Right atrium auricular region (tissue), 2 donors: ENCODE measurements at regions not wholly inside any gene's neighbourhood (a gene's known extent, or its start where the extent isn't known, plus 50 kb on each side); places are given as distances from the start of the nearest gene placed in this dataset.

ENCODE experiments used
- DNase-seq: peaks from one replicate; pipeline ENCODE4 v3.0.0-alpha.2; 2019; ENCODE audit warnings: low spot score
- H3K27ac ChIP-seq, 2 donors: fragments of 200-600 bp; sonication (generic); 1 replicate in 1 of 2; 2 replicates in 1 of 2; pipeline ENCODE4 v1.5.1; 2016 to 2019
- H3K27me3 ChIP-seq, 2 donors: fragments of 200-600 bp; sonication (generic); one replicate each; pipeline versions ENCODE4 v1.5.1 to v1.6.0; 2017 to 2019
- H3K36me3 ChIP-seq: fragments of 200-600 bp; sonication (generic); one replicate; pipeline ENCODE4 v1.5.1; 2016
- H3K4me1 ChIP-seq, 2 donors: fragments of 200-600 bp; sonication (generic); one replicate each; pipeline versions ENCODE4 v1.5.1 to v1.6.0; 2017 to 2019
- H3K4me3 ChIP-seq, 2 donors: fragments of 200-600 bp; sonication (generic); 1 replicate in 1 of 2; 2 replicates in 1 of 2; pipeline ENCODE4 v1.5.1; 2017 to 2019; ENCODE audit warnings: mild to moderate bottlenecking in 1 of 2, moderate library complexity in 1 of 2
- H3K9me3 ChIP-seq, 2 donors: fragments of 200-600 bp; sonication (generic); one replicate each; pipeline ENCODE4 v1.5.1; 2019
- TF ChIP-seq, protein P1 (sequence below), 2 donors: fragments of 200-600 bp; sonication (generic); IDR thresholded peaks; one replicate each; pipeline ENCODE4 v1.5.1; 2019; ENCODE audit warnings: antibody characterized with exemption in 2 of 2

DNA sequence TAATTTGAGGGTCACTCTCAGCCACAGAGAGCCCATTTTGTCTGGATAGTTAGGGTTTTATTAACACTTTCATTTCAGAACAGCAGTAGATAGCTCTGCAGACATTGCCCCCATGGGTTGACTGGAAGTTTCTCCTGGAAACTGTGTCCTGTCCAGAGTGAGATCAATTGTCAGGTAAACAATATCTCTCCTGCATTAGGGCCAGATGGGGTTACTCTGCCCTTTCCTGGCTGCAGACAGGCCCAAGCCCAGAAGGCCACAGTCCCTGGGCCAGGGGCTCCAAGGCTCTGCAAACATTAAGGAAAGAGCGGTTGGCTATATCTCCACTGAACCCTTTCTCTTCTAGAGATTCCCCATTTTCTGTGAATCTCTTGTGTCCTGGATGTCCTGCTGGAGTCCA is 436.8 kb upstream of the PRKX start:
- DNase-seq: no peak
- Histone ChIP-seq H3K27me3 (no peaks in the 10 kb centered on the region), H3K36me3 (no peaks in the 10 kb centered on the region), H3K27ac (no peak overlapping the region), H3K4me3 (no peak overlapping the region), H3K4me1 (no peaks in the 10 kb centered on the region), H3K9me3 (no peaks in the 10 kb centered on the region)
- TF ChIP-seq, protein P1, sequence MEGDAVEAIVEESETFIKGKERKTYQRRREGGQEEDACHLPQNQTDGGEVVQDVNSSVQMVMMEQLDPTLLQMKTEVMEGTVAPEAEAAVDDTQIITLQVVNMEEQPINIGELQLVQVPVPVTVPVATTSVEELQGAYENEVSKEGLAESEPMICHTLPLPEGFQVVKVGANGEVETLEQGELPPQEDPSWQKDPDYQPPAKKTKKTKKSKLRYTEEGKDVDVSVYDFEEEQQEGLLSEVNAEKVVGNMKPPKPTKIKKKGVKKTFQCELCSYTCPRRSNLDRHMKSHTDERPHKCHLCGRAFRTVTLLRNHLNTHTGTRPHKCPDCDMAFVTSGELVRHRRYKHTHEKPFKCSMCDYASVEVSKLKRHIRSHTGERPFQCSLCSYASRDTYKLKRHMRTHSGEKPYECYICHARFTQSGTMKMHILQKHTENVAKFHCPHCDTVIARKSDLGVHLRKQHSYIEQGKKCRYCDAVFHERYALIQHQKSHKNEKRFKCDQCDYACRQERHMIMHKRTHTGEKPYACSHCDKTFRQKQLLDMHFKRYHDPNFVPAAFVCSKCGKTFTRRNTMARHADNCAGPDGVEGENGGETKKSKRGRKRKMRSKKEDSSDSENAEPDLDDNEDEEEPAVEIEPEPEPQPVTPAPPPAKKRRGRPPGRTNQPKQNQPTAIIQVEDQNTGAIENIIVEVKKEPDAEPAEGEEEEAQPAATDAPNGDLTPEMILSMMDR (IDR thresholded peaks at IDR 0.05): no peak

DNA sequence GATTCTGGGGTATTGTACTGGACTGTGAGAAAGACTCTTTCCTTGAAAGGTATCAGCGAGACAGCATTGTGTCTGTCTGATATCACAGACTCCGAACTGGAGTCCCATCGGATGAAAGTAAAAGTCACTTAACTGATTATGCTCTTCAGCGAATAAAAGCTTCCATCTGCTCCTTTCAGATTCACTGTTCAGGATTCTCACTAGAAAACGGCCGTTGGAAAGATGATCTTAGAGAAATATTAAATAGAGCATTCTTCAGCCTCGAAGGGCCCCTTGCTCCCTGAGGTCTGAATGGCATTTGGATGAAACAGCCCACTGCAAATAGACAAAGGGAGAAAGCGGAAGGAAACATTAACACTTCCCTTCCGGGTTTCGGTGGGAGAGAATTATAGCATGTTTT is 416.2 kb upstream of the PRKX start:
- Histone ChIP-seq H3K36me3 (no peaks in the 10 kb centered on the region), H3K9me3 (peaks cover 0 to 4% of the 10 kb centered on the region in 2 donors), H3K27ac (no peak overlapping the region), H3K27me3 (no peaks in the 10 kb centered on the region), H3K4me3 (no peak overlapping the region), H3K4me1 (no peaks in the 10 kb centered on the region)
- DNase-seq: no peak
- TF ChIP-seq, protein P1 (IDR thresholded peaks at IDR 0.05): no peak

DNA sequence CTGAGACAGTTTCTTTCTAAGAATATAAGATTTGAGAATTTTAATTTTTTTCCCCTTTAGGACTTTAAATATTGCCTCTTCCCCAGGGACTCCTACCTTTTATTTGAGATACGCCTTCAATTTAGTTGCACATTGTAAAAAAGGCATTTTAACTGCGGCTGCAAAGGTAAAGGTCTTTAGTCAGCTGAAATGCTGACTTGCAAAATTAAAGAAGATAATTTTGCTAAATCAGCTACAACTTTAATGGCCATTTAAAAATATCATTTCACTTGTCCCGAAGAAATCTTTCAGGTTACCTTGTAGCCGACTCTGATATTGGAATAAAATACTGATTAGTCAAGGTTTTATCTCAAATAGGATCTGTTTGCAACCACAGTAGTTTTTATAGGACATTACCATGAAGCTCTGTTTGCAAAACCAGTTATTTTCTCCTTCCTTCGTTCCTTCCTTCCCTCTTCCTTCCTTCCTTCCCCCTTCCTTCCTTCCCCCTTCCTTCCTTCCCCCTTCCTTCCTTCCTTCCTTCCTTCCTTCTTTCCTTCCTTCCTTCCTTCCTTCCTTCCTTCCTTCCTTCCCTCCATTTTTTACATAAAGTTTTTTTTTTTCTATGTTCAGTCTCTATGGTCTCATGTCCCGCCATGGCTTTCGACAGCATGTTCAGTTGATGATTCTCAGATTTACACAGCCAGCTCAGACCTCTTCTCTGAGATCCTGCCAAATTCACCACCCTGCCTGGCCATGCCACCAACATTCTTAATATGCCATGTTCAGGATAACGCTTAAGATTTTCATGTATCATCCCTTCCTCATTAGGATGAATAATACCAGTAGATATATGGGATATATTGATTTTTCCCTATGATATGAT is 405.4 kb upstream of the PRKX start:
- Histone ChIP-seq H3K36me3 (no peaks in the 10 kb centered on the region), H3K4me1 (no peaks in the 10 kb centered on the region), H3K4me3 (no peak overlapping the region), H3K27me3 (no peaks in the 10 kb centered on the region), H3K9me3 (no peaks in the 10 kb centered on the region), H3K27ac (no peak overlapping the region)
- TF ChIP-seq, protein P1 (IDR thresholded peaks at IDR 0.05): no peak
- no peak for DNase-seq

DNA sequence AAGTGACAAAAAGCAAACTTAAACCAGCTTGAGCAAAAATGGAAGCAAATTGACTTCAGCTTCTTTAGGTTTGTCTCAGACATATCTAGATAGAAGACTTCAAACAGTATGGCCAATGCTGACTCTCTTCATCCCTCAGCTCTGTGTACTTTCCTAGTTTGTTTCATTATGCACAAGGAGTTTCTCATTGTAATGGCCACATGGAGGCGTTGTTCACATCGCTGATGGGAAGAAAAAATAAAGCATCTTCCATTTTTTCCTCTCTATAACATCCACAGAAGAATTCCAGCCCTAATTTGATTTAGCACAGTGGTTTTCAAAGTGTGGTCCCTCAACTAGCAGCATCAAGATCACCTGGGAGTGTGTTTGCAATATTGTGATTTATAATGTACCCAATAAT is 397.5 kb upstream of the PRKX start:
- Histone ChIP-seq H3K27ac (no peak overlapping the region), H3K27me3 (no peaks in the 10 kb centered on the region), H3K4me3 (no peak overlapping the region), H3K4me1 (no peaks in the 10 kb centered on the region), H3K9me3 (no peaks in the 10 kb centered on the region), H3K36me3 (no peaks in the 10 kb centered on the region)
- no peak for DNase-seq
- TF ChIP-seq, protein P1 (IDR thresholded peaks at IDR 0.05): no peak

DNA sequence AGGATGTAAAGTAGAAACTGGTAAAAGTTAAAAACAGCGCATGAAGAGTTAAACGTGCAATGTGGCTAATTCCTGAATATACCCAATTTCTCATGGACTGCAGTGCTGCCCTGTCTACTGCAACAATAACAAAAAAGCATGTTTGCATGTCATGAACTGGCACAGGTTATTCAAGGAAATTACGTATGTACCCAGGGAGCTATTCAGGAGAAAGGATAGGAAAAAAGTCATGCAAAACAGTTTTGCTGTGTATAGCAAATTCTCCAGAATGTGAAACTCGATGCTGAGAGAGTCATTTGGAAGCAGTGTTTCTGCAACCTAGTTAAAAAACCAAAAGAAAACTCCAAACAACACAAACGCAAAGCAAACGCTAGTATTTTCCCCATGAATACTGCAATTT is 381.5 kb upstream of the PRKX start:
- Histone ChIP-seq H3K27ac (no peak overlapping the region), H3K36me3 (no peaks in the 10 kb centered on the region), H3K4me3 (no peak overlapping the region), H3K4me1 (no peaks in the 10 kb centered on the region), H3K27me3 (no peaks in the 10 kb centered on the region), H3K9me3 (no peaks in the 10 kb centered on the region)
- no peak for DNase-seq
- TF ChIP-seq, protein P1 (IDR thresholded peaks at IDR 0.05): no peak
